ENCODE measurements at regions not wholly inside any gene's neighbourhood (a gene's known extent, or its start where the extent isn't known, plus 50 kb on each side); places are given as distances from the start of the nearest gene placed in this dataset.

- DNase-seq = no peak
Observed at GRCh38 chr7:73964786-73965185, 63.2 kb upstream of the ELN start.

GRCh38 chr7:73966062-73966940 is 61.7 kb upstream of the ELN start:
- DNase-seq = no peak

DNA sequence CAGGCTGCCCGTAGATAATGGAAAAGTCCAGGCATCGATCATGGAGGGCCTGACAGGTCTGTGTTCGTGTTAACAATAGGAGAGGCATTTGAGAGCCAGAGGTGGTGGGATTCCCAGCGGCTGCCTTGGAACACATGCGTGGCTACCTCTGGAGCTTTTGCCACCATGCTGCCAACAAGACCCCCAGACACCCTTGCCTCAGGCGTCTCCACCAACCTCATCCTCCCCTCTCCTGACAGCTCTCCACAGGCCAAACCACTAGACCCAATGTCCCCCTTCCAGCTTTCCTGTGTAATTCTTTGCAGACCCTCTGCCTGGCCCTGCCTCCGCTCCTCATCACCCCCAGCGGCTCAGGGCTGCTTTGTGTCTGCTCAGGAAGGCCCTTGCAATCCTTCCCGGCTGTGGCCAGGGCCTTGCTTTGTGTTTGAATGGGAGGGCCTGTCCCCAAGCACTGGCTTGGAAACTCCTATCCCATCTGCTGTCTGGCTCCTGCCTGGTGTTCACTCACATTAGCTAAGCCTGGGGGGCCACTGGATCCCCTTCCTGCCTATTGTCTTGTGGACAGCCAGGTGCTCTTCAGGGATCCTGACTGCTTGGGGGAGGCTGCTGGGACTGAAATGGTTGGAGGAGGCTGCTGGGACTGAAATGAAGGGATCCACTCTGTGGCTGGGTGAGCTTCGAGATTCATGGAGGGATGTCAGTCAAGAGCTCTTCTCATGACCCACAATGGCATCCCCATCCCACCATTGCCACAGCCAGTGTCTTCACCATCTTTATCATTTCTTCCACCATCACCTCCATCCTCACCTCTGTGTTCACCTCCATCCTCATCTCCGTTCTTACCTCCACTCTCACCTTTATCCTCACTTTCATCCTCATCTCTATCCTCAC is 60.8 kb upstream of the ELN start:
- no peak for DNase-seq

DNA sequence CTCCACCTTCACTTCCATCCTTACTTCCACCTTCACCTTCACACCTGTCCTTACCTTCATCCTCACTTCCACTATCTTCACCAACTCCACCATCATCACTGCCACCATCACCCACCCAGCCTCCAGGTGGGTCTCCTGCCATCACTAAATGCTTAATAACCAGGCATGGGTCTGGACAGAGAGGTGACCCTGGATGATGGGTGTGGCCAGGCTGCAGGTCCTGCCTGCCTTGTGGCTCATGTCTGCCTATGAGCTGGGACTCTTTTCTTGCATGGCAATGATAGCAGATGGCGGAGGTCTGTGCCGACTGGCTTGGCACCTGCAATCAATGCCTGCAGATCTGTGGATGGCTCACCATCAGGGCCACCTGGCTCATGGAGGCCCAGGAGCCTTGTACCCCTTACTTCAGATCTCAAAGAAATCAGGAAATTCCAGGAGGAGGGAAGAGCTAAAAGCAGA is 60.1 kb upstream of the ELN start:
- no peak for DNase-seq

- no peak for DNase-seq
Observed at GRCh38 chr7:73968487-73968886, 59.5 kb upstream of the ELN start.

DNA sequence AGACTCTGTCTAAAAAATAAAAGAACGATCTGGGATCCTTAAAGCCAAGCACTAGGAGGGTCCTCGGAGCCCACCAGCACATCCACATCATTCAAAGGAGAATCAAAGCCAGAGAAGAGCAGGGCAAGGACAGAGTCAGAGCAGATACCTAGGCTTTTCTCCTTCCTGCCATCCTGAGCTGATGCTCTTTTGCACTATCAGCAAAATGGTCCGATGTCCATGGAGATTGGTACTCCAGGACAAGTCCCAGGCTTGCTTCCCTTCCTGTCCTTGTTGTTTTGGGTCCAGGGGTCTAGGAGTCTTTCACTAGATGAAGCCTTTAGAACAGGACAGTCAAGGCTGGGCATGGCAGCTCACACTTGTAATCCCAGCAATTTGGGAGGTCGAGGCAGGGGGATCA is 58.0 kb upstream of the ELN start:
- DNase-seq = no peak

GRCh38 chr7:73970801-73971229 is 57.2 kb upstream of the ELN start:
- DNase-seq = no peak

DNA sequence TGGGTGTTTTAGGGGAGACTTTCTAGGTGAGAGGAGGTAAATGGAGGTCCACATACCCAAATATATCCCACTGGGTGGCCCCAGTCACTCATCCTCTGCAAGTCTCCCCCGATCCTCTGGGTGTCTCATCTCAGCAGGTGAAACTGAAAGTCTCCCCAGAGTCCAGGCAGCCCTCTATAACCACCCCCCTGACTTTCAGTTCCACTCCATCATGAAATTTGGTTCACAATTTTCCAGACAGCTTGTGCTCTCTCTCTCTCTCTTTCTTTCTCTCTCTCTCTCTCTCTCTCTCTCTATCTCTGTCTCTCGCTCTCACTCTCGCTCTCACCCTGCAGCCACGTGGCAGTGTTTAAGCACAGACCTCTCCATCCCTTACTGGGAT is 56.7 kb upstream of the ELN start:
- DNase-seq = no peak

DNA sequence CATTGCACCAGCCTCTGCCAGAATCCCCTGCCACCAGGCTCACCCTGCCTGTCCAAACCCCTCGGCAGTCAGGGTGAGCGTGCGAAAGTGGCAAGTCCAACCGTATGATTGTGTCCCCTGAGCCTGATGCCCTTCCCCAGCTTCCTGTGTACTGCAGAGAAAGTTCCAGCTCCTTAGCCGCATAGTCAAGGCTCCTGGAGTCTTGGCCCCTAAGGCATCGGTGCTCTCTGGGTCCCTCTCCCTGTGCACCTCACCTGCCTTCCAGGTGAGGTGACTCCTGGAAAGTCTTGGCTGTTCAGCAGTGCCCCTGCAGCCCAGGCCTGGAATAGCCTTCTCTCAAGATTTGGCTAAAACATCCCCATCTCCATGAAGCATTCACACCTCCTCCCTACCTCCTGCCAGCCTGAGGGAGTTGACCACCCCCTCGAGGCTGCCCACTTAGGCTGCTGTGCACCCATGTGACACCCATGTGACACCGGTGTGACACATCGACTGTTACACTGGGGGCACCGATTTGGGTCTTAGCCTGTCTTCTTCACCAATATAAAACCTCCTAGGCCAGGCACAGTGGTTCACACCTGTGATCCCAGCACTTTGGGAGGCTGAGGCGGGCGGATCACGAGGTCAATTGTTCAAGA is 56.1 kb upstream of the ELN start:
- DNase-seq = no peak

- no peak for DNase-seq
Observed at GRCh38 chr7:73972614-73973013, 55.4 kb upstream of the ELN start.

DNA sequence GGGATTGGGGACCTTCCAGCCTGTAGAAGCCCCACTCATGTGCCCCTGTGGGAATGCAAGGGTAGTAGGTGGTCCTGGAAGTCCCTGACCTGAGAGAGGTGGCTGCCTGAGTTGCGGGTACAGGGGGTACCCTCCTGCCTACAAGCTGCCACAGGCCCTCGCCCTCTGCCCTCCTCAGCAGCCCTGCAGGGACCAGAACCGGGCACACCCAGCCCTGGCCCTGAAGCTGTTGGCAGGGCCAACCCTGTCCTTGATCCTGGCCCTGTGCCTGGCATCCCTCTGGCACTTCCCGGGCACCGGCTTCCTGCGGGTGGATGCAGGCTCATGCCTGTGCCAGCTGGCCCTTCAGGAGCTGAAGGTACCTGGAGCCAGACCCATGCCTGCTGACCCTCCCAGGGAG is 54.9 kb upstream of the ELN start:
- DNase-seq = no peak

DNA sequence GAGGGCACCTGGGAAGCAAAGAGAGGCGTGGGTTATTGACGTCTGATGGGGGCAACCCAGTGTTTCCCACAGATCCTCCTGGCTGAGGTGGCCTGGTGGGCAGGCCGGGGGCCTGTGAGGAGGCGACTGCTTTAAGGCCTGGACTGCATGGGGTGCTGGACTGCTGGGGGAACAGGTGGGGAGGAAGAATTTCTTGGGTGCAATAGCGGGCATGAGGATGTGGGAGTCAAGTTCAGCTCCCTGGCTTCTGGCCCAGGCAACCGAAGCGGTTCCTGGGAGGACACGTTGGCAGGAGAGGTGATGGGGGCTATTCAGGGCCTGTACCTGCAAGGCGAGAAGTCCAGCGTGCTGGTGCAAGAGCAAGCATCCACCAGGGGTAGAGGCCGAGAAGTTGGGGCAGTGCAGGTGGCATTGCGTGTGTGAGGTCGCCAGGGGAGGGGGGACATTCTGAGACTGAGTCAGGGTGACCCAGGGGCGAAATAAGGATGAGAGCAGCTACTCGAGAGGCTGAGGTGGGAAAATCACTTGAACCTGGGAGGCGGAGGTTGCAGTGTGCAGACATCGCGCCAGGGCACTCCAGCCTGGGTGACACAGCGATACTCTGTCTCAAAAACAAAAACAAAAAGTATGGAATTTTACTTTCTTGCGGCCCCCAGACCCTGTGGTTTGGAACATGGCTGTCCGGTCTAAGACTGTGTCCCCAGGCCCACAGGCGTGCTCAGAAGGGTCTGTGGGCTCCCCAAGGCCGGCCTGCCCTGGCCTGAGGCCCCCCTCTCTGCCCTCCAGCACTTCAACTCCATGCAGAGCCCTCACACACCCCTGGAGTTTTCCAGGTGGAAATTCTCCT is 53.6 kb upstream of the ELN start:
- no peak for DNase-seq

DNA sequence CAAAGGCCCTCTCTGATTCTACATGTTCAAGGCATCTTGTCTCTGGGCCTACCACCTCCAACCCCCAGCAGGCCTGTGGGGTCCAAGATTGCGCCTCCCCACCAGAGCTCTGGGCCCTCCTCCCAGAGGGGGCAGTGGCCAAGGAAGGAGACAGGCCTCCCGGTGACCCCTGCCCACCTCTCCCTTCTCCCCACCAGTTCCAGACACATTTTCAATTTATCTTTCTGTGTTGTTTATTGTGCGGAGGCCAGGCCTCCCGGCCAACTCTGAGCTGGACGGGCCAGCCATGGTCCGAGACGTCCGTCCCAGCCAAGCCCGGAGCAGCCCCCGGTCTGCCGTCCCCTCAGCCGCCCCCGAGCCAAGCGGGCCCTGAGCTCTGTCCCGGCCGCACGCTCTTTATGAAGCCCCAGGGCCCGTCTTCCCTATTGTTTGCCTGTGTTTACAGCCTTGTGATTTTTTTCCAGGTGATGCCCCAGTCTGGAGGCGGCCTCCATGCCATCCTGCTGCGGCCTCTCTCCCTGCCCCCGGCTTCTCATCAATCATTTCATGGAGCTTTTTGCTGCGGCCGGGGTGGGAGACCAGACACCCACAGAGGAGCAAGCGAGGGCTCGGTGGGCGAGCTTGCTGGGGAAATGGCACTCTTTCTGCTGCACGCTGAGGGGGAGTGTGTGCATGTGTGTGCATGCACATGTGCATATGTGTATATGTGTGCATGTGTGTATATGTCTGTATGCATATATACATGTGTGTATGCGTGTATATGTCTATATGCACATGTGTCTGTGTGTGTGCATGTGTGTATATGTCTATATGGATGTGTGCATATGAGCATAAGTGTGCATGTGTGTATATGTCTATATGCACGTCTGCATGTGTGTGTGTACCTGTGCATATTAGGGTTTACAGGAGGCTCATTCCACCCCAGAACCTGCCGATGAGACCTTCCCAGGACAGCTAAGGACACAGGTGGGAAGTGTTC is 52.7 kb upstream of the ELN start:
- no peak for DNase-seq

DNA sequence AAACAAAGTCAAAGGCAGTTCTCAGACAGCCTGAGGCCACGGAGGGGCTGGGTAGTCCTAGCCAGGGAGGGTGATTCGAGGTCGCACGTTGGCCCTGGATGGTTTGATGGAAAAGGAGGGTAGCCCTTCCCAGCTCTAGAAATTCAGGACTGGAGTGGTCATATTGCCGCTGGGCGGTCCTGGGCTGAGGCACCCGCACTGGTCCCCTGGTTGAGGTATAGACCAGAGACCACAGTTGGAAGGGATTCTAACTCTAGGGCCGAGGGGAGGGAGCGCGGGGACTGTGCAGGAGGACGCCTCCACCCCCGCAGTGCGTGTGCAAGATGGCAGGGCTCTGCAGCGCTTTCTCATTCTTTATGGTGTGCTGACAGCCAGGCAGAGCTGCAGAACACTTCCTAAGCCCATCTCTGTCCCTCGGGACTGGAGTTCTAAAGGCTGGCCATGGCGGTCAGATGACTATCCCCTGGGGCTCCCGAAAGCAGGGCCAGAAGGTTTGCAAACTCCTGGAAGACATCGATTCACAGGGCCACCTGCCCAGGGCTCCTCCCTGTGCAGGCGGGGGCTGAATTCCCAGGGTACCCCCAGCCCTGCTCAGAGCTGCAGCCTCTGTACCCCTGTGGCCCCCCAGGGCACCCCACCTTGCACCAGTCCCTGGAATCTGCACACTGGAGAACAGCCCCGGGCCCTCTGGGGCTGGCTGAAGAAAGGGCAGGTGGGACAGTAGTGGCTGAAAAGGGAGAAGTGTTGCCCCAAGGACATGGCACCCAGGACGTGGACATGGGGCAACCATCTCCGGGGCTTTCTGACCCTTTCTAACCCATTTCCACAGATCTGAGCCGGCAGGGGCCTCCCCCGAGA is 51.0 kb upstream of the ELN start:
- DNase-seq = no peak

DNA sequence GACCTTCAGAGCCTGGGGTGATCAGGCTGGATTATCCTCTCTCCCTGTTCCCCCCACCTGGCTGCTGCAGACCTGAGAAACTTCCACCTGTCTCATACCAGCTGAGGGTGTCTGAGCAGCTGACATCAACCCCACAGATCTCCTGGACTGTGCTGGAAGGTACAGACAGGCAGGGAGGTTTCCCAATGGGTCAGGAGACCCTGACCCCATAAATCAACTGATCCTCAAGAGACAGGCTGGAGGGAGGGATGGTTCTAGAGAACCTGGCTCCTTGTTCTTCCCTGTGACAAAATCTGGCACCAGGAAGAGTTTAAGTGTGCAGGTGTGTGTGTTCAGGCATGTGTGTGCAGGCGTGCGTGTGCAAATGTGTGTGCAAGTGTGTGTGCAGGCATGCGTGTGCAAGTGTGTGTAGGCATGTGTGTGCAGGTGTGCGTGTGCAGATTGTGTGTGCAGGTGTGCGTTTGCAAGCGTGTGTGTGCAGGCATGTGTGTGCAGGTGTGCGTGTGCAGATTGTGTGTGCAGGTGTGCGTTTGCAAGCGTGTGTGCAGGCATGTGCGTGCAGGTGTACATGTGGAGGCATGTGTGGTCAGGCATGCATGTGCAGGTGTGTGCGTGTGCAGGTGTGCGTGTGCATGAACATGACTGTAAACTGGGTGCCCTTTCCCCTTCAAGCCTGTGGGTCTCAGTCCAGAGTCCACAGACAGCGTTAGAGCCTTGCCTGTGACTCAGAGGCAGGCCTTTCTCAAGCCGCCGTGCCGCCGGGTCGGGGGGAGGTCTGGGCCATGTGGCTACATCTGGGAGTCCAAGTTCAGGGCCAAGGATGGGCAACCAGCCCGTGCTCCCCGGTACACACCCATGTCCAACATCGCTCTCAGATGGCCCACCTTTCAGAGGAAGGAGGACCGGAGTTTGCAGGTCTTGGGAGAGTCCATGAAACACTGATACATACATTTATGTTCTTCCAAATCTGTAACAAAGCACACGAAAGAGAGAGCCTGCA is 50.1 kb upstream of the ELN start:
- DNase-seq = no peak
